ENCODE measurements at regions not wholly inside any gene's neighbourhood (a gene's known extent, or its start where the extent isn't known, plus 50 kb on each side); places are given as distances from the start of the nearest gene placed in this dataset.

- no peaks in the 10 kb centered on the region for H3K79me2 ChIP-seq (ENCODE audit: insufficient read depth, low read length)
- ATAC-seq (ENCODE audit: insufficient read depth, low read depth) (no peak), DNase-seq (no peak)
- no peak for TF ChIP-seq EZH2 (IDR thresholded peaks at IDR 0.05; ENCODE audit: borderline replicate concordance, low read depth, low read length, severe bottlenecking)
- TF ChIP-seq, protein P1, sequence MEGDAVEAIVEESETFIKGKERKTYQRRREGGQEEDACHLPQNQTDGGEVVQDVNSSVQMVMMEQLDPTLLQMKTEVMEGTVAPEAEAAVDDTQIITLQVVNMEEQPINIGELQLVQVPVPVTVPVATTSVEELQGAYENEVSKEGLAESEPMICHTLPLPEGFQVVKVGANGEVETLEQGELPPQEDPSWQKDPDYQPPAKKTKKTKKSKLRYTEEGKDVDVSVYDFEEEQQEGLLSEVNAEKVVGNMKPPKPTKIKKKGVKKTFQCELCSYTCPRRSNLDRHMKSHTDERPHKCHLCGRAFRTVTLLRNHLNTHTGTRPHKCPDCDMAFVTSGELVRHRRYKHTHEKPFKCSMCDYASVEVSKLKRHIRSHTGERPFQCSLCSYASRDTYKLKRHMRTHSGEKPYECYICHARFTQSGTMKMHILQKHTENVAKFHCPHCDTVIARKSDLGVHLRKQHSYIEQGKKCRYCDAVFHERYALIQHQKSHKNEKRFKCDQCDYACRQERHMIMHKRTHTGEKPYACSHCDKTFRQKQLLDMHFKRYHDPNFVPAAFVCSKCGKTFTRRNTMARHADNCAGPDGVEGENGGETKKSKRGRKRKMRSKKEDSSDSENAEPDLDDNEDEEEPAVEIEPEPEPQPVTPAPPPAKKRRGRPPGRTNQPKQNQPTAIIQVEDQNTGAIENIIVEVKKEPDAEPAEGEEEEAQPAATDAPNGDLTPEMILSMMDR (IDR thresholded peaks at IDR 0.05; ENCODE audit: borderline replicate concordance, extremely low read depth, low read length, poor library complexity, severe bottlenecking), result no peak
- no peak overlapping the region for H3K27ac ChIP-seq (ENCODE audit: low read length)
- H3K27me3 ChIP-seq (ENCODE audit: insufficient read depth, low read length, poor library complexity), result no peaks in the 10 kb centered on the region
- H3K36me3 ChIP-seq (ENCODE audit: insufficient read depth, low read length), result no peaks in the 10 kb centered on the region
- no peak overlapping the region for H3K9ac ChIP-seq (ENCODE audit: low read depth, low read length)
- no peaks in the 10 kb centered on the region for H3K9me3 ChIP-seq (ENCODE audit: insufficient read depth, low read length, severe bottlenecking)
- no peak overlapping the region for H2AFZ ChIP-seq (ENCODE audit: low read depth, low read length)
- H4K20me1 ChIP-seq (ENCODE audit: insufficient read depth, low read length), result no peaks in the 10 kb centered on the region
- no peak overlapping the region for H3K4me2 ChIP-seq (ENCODE audit: insufficient read depth, low read length)
- H3K4me3 ChIP-seq (ENCODE audit: low read depth in 1 of 2, low read length in 2 of 2), result no peak overlapping the region
- H3K4me1 ChIP-seq (ENCODE audit: insufficient read depth, low read length), result no peaks in the 10 kb centered on the region
Observed at GRCh38 chrX:125137521-125137920, 182.2 kb upstream of the TEX13C start.

DNA sequence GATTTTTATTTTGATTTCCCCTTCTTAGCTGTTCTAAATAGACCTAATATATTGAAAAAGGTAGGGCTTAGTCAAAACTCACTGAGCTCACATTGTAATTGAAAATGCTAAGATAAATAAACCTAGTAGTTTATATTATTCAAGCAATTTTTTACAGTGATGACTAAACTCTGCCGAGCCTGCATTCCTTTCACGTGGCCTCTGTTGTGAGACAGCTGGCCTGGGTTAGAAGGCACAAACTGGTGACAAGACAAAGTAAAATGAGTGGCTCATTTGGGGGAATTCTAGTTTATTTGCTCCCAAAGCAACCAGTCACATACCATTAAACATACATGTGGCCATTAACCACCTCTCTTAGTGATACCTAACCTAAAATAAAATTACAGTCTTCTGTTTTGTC is 169.4 kb upstream of the TEX13C start:
- no peak overlapping the region for H3K4me3 ChIP-seq (ENCODE audit: low read depth in 1 of 2, low read length in 2 of 2)
- H3K36me3 ChIP-seq (ENCODE audit: insufficient read depth, low read length), result no peaks in the 10 kb centered on the region
- H3K4me1 ChIP-seq (ENCODE audit: insufficient read depth, low read length), result no peaks in the 10 kb centered on the region
- TF ChIP-seq, protein P1 (IDR thresholded peaks at IDR 0.05; ENCODE audit: borderline replicate concordance, extremely low read depth, low read length, poor library complexity, severe bottlenecking), result no peak
- TF ChIP-seq EZH2 (IDR thresholded peaks at IDR 0.05; ENCODE audit: borderline replicate concordance, low read depth, low read length, severe bottlenecking), result no peak
- no peak overlapping the region for H3K4me2 ChIP-seq (ENCODE audit: insufficient read depth, low read length)
- H4K20me1 ChIP-seq (ENCODE audit: insufficient read depth, low read length), result no peaks in the 10 kb centered on the region
- H3K9ac ChIP-seq (ENCODE audit: low read depth, low read length), result no peak overlapping the region
- DNase-seq (no peak), ATAC-seq (ENCODE audit: insufficient read depth, low read depth) (no peak)
- no peak overlapping the region for H2AFZ ChIP-seq (ENCODE audit: low read depth, low read length)
- H3K27ac ChIP-seq (ENCODE audit: low read length), result no peak overlapping the region
- no peaks in the 10 kb centered on the region for H3K9me3 ChIP-seq (ENCODE audit: insufficient read depth, low read length, severe bottlenecking)
- no peaks in the 10 kb centered on the region for H3K79me2 ChIP-seq (ENCODE audit: insufficient read depth, low read length)
- no peaks in the 10 kb centered on the region for H3K27me3 ChIP-seq (ENCODE audit: insufficient read depth, low read length, poor library complexity)

- H3K9ac ChIP-seq (ENCODE audit: low read depth, low read length), result no peak overlapping the region
- no peak overlapping the region for H3K27ac ChIP-seq (ENCODE audit: low read length)
- no peaks in the 10 kb centered on the region for H3K4me1 ChIP-seq (ENCODE audit: insufficient read depth, low read length)
- H4K20me1 ChIP-seq (ENCODE audit: insufficient read depth, low read length), result no peaks in the 10 kb centered on the region
- no peak for ATAC-seq (ENCODE audit: insufficient read depth, low read depth)
- H3K9me3 ChIP-seq (ENCODE audit: insufficient read depth, low read length, severe bottlenecking), result no peaks in the 10 kb centered on the region
- no peak overlapping the region for H2AFZ ChIP-seq (ENCODE audit: low read depth, low read length)
- no peaks in the 10 kb centered on the region for H3K27me3 ChIP-seq (ENCODE audit: insufficient read depth, low read length, poor library complexity)
- no peak for DNase-seq
- TF ChIP-seq, protein P1 (IDR thresholded peaks at IDR 0.05; ENCODE audit: borderline replicate concordance, extremely low read depth, low read length, poor library complexity, severe bottlenecking), result no peak
- TF ChIP-seq EZH2 (IDR thresholded peaks at IDR 0.05; ENCODE audit: borderline replicate concordance, low read depth, low read length, severe bottlenecking), result no peak
- H3K4me3 ChIP-seq (ENCODE audit: low read depth in 1 of 2, low read length in 2 of 2), result no peak overlapping the region
- H3K79me2 ChIP-seq (ENCODE audit: insufficient read depth, low read length), result no peaks in the 10 kb centered on the region
- no peak overlapping the region for H3K4me2 ChIP-seq (ENCODE audit: insufficient read depth, low read length)
- no peaks in the 10 kb centered on the region for H3K36me3 ChIP-seq (ENCODE audit: insufficient read depth, low read length)
Observed at GRCh38 chrX:125151146-125151545, 168.5 kb upstream of the TEX13C start.

DNA sequence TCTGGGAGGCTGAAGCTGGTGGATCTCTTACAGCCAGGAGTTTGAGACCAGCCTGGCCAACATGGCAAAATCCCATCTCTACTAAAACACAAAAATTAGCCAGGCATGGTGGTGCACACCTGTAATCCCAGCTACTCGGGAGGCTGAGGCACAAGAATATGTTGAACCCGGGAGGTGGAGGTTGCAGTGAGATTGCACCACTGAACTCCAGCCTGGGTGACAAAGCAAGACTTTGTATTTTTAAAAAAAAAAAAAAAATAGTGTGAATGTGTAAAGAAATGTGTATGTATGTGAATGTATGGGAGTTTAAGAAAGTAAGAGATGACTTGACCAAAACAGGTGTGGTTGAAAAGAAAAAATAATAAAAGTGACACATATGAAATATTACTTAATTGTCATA is 167.7 kb upstream of the TEX13C start:
- no peaks in the 10 kb centered on the region for H3K27me3 ChIP-seq (ENCODE audit: insufficient read depth, low read length, poor library complexity)
- no peak overlapping the region for H3K4me2 ChIP-seq (ENCODE audit: insufficient read depth, low read length)

More for the DNA sequence above, 167.7 kb upstream of the TEX13C start:
- Histone ChIP-seq H4K20me1 (ENCODE audit: insufficient read depth, low read length) (no peaks in the 10 kb centered on the region), H3K9me3 (ENCODE audit: insufficient read depth, low read length, severe bottlenecking) (no peaks in the 10 kb centered on the region), H3K9ac (ENCODE audit: low read depth, low read length) (no peak overlapping the region), H2AFZ (ENCODE audit: low read depth, low read length) (no peak overlapping the region), H3K79me2 (ENCODE audit: insufficient read depth, low read length) (no peaks in the 10 kb centered on the region), H3K4me3 (ENCODE audit: low read depth in 1 of 2, low read length in 2 of 2) (no peak overlapping the region), H3K27ac (ENCODE audit: low read length) (no peak overlapping the region), H3K4me1 (ENCODE audit: insufficient read depth, low read length) (no peaks in the 10 kb centered on the region), H3K36me3 (ENCODE audit: insufficient read depth, low read length) (no peaks in the 10 kb centered on the region)
- ATAC-seq (ENCODE audit: insufficient read depth, low read depth) (no peak), DNase-seq (no peak)
- TF ChIP-seq EZH2 (IDR thresholded peaks at IDR 0.05; ENCODE audit: borderline replicate concordance, low read depth, low read length, severe bottlenecking), result no peak
- TF ChIP-seq, protein P1 (IDR thresholded peaks at IDR 0.05; ENCODE audit: borderline replicate concordance, extremely low read depth, low read length, poor library complexity, severe bottlenecking), result no peak

Measured in DND-41 (cell line).